ENCODE measurements at regions not wholly inside any gene's neighbourhood (a gene's known extent, or its start where the extent isn't known, plus 50 kb on each side); places are given as distances from the start of the nearest gene placed in this dataset.

GRCh38 chr12:87121896-87122295, 865.7 kb upstream of the MGAT4C start:
- ChIA-PET POLR2A (no interaction called here), CTCF (no interaction called here)
- Mint-ChIP-seq H3K4me3 (no peak overlapping the region), H3K9me3 (peaks cover 5% of the 10 kb centered on the region), H3K27ac (no peak overlapping the region), H3K4me1 (no peaks in the 10 kb centered on the region), H3K27me3 (no peaks in the 10 kb centered on the region), H3K36me3 (ENCODE audit: low read depth) (no peaks in the 10 kb centered on the region)
- DNase-seq, result no peak

- CTCF ChIA-PET, result no interaction called here
- H3K4me1 Mint-ChIP-seq, result no peaks in the 10 kb centered on the region
Measured at GRCh38 chr12:87120440-87120839, 864.2 kb upstream of the MGAT4C start.

GRCh38 chr12:87119713-87120112, 863.5 kb upstream of the MGAT4C start:
- no peak overlapping the region for H3K4me3 Mint-ChIP-seq
- H3K9me3 Mint-ChIP-seq, result no peaks in the 10 kb centered on the region
- H3K27ac Mint-ChIP-seq, result no peak overlapping the region
- POLR2A ChIA-PET, result no interaction called here
- no peaks in the 10 kb centered on the region for H3K36me3 Mint-ChIP-seq (ENCODE audit: low read depth)
- no peak for DNase-seq
- CTCF ChIA-PET, result no interaction called here
- H3K4me1 Mint-ChIP-seq, result no peaks in the 10 kb centered on the region
- H3K27me3 Mint-ChIP-seq, result no peaks in the 10 kb centered on the region

More at GRCh38 chr12:87120440-87120839, 864.2 kb upstream of the MGAT4C start:
- no peak for DNase-seq
- POLR2A ChIA-PET, result no interaction called here
- no peaks in the 10 kb centered on the region for H3K27me3 Mint-ChIP-seq
- H3K36me3 Mint-ChIP-seq (ENCODE audit: low read depth), result no peaks in the 10 kb centered on the region
- H3K27ac Mint-ChIP-seq, result no peak overlapping the region
- H3K4me3 Mint-ChIP-seq, result no peak overlapping the region
- H3K9me3 Mint-ChIP-seq, result peaks cover 2% of the 10 kb centered on the region

- DNase-seq, result no peak
- H3K27me3 Mint-ChIP-seq, result no peaks in the 10 kb centered on the region
- no peak overlapping the region for H3K4me3 Mint-ChIP-seq
- H3K4me1 Mint-ChIP-seq, result no peaks in the 10 kb centered on the region
- ChIA-PET CTCF (no interaction called here), POLR2A (no interaction called here)
- H3K9me3 Mint-ChIP-seq, result no peaks in the 10 kb centered on the region
- H3K27ac Mint-ChIP-seq, result no peak overlapping the region
- H3K36me3 Mint-ChIP-seq (ENCODE audit: low read depth), result no peaks in the 10 kb centered on the region
Measured at GRCh38 chr12:87117526-87117925, 861.3 kb upstream of the MGAT4C start.

GRCh38 chr12:87116780-87117179, 860.6 kb upstream of the MGAT4C start:
- H3K27ac Mint-ChIP-seq, result no peak overlapping the region
- H3K9me3 Mint-ChIP-seq, result no peaks in the 10 kb centered on the region
- no peak for DNase-seq
- POLR2A ChIA-PET, result no interaction called here
- CTCF ChIA-PET, result no interaction called here
- H3K27me3 Mint-ChIP-seq, result no peaks in the 10 kb centered on the region
- no peak overlapping the region for H3K4me3 Mint-ChIP-seq
- H3K4me1 Mint-ChIP-seq, result no peaks in the 10 kb centered on the region
- H3K36me3 Mint-ChIP-seq (ENCODE audit: low read depth), result no peaks in the 10 kb centered on the region

- DNase-seq, result no peak
- POLR2A ChIA-PET, result no interaction called here
- no peaks in the 10 kb centered on the region for H3K4me1 Mint-ChIP-seq
- no peak overlapping the region for H3K4me3 Mint-ChIP-seq
- CTCF ChIA-PET, result no interaction called here
- no peak overlapping the region for H3K27ac Mint-ChIP-seq
- H3K9me3 Mint-ChIP-seq, result no peaks in the 10 kb centered on the region
- no peaks in the 10 kb centered on the region for H3K36me3 Mint-ChIP-seq (ENCODE audit: low read depth)
- H3K27me3 Mint-ChIP-seq, result no peaks in the 10 kb centered on the region
Measured at GRCh38 chr12:87112571-87113345, 856.6 kb upstream of the MGAT4C start.

GRCh38 chr12:87107766-87108165, 851.6 kb upstream of the MGAT4C start:
- no peaks in the 10 kb centered on the region for H3K4me1 Mint-ChIP-seq
- H3K27me3 Mint-ChIP-seq, result no peaks in the 10 kb centered on the region
- no peak overlapping the region for H3K4me3 Mint-ChIP-seq
- CTCF ChIA-PET, result no interaction called here
- no peak for DNase-seq
- peaks cover 3% of the 10 kb centered on the region for H3K9me3 Mint-ChIP-seq
- H3K36me3 Mint-ChIP-seq (ENCODE audit: low read depth), result no peaks in the 10 kb centered on the region
- H3K27ac Mint-ChIP-seq, result no peak overlapping the region
- POLR2A ChIA-PET, result no interaction called here

- POLR2A ChIA-PET, result no interaction called here
- Mint-ChIP-seq H3K27ac (no peak overlapping the region), H3K27me3 (no peaks in the 10 kb centered on the region)
Measured at GRCh38 chr12:87107270-87107669, 851.1 kb upstream of the MGAT4C start.

GRCh38 chr12:87096082-87096585, 839.9 kb upstream of the MGAT4C start:
- CTCF ChIA-PET, result no interaction called here
- POLR2A ChIA-PET, result interaction anchor here (0.7 kb wide), 1 partner anchor 82 kb away, joined by 3 read pairs; no protein-coding TSS in a partner anchor
- Mint-ChIP-seq H3K27me3 (no peaks in the 10 kb centered on the region), H3K9me3 (no peaks in the 10 kb centered on the region), H3K36me3 (ENCODE audit: low read depth) (no peaks in the 10 kb centered on the region), H3K4me1 (no peaks in the 10 kb centered on the region), H3K27ac (no peak overlapping the region), H3K4me3 (no peak overlapping the region)
- no peak for DNase-seq

More at GRCh38 chr12:87107270-87107669, 851.1 kb upstream of the MGAT4C start:
- Mint-ChIP-seq H3K9me3 (peaks cover 3% of the 10 kb centered on the region), H3K4me3 (no peak overlapping the region), H3K4me1 (no peaks in the 10 kb centered on the region), H3K36me3 (ENCODE audit: low read depth) (no peaks in the 10 kb centered on the region)
- CTCF ChIA-PET, result no interaction called here
- DNase-seq, result no peak

- POLR2A ChIA-PET, result no interaction called here
- Mint-ChIP-seq H3K36me3 (ENCODE audit: low read depth) (no peaks in the 10 kb centered on the region), H3K4me3 (no peak overlapping the region), H3K9me3 (no peaks in the 10 kb centered on the region), H3K27me3 (no peaks in the 10 kb centered on the region), H3K4me1 (no peaks in the 10 kb centered on the region), H3K27ac (no peak overlapping the region)
- CTCF ChIA-PET, result no interaction called here
- no peak for DNase-seq
Measured at GRCh38 chr12:87094356-87094755, 838.2 kb upstream of the MGAT4C start.

- Mint-ChIP-seq H3K4me3 (no peak overlapping the region), H3K9me3 (no peaks in the 10 kb centered on the region), H3K27ac (no peak overlapping the region), H3K27me3 (no peaks in the 10 kb centered on the region), H3K36me3 (ENCODE audit: low read depth) (no peaks in the 10 kb centered on the region), H3K4me1 (no peaks in the 10 kb centered on the region)
- ChIA-PET CTCF (no interaction called here), POLR2A (no interaction called here)
- DNase-seq, result no peak
Measured at GRCh38 chr12:87092421-87092820, 836.2 kb upstream of the MGAT4C start.

GRCh38 chr12:87086118-87086891, 830.1 kb upstream of the MGAT4C start:
- POLR2A ChIA-PET, result no interaction called here
- Mint-ChIP-seq H3K9me3 (no peaks in the 10 kb centered on the region), H3K27ac (no peak overlapping the region), H3K36me3 (ENCODE audit: low read depth) (no peaks in the 10 kb centered on the region), H3K4me1 (no peaks in the 10 kb centered on the region), H3K4me3 (no peak overlapping the region), H3K27me3 (no peaks in the 10 kb centered on the region)
- no peak for DNase-seq
- CTCF ChIA-PET, result no interaction called here

- ChIA-PET CTCF (no interaction called here), POLR2A (no interaction called here)
- no peaks in the 10 kb centered on the region for H3K36me3 Mint-ChIP-seq (ENCODE audit: low read depth)
- no peak overlapping the region for H3K27ac Mint-ChIP-seq
- H3K4me3 Mint-ChIP-seq, result no peak overlapping the region
- no peaks in the 10 kb centered on the region for H3K4me1 Mint-ChIP-seq
- no peaks in the 10 kb centered on the region for H3K9me3 Mint-ChIP-seq
- no peaks in the 10 kb centered on the region for H3K27me3 Mint-ChIP-seq
- no peak for DNase-seq
Measured at GRCh38 chr12:87085286-87085685, 829.1 kb upstream of the MGAT4C start.

- Mint-ChIP-seq H3K4me1 (no peaks in the 10 kb centered on the region), H3K36me3 (ENCODE audit: low read depth) (no peaks in the 10 kb centered on the region), H3K27ac (no peak overlapping the region), H3K9me3 (no peaks in the 10 kb centered on the region), H3K4me3 (no peak overlapping the region), H3K27me3 (no peaks in the 10 kb centered on the region)
- DNase-seq, result no peak
- CTCF ChIA-PET, result no interaction called here
- POLR2A ChIA-PET, result no interaction called here
Measured at GRCh38 chr12:87082756-87083155, 826.6 kb upstream of the MGAT4C start.
